LNCAP (cell line): ENCODE measurements at regions not wholly inside any gene's neighbourhood (a gene's known extent, or its start where the extent isn't known, plus 50 kb on each side); places are given as distances from the start of the nearest gene placed in this dataset.

Experiments
- TF ChIP-seq, protein P1 (sequence below): fragments of 450-650 bp; IDR thresholded peaks from 2 replicates; pipeline ENCODE4 v1.5.1; 2017; ENCODE audit warnings: mild to moderate bottlenecking

DNA sequence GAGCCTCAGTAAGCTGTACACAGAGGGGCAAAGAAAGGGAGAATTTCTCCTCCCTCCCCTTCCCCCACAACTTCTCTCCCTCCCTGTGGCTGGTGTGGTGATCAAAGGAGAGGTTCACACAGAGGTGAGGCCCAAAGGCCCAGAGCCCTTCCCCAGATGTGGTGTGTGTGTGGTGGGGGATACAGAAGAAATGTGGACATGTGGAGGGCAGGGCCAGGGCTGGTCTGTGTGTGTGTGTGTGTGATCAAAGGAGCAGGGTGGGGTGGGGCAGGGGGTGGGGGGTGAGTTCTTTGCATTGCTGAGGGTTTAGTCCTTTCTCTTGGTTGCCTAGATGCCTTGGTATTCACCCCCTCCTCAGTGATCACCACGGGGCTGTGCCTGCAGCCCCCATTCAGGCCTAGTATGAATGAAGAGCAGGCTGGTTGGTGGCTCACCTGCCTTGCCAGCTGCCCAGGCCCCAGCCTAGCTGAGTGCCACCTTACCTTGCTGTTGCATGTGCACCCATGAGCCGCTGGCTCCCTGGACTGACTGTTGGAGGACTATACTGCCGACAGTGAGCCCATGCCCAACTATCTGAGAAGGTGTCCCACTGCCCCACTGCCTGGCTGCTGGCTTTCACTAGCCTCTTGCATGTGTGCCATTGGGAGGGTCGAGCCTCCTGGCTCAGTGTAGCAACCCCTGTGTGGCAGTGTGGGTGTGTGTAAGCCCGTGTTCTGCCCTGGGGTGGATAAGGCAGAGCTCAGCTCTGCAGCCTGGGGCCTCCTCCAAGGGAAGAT, 101.9 kb downstream of the EFNB1 start:
- TF ChIP-seq, protein P1, sequence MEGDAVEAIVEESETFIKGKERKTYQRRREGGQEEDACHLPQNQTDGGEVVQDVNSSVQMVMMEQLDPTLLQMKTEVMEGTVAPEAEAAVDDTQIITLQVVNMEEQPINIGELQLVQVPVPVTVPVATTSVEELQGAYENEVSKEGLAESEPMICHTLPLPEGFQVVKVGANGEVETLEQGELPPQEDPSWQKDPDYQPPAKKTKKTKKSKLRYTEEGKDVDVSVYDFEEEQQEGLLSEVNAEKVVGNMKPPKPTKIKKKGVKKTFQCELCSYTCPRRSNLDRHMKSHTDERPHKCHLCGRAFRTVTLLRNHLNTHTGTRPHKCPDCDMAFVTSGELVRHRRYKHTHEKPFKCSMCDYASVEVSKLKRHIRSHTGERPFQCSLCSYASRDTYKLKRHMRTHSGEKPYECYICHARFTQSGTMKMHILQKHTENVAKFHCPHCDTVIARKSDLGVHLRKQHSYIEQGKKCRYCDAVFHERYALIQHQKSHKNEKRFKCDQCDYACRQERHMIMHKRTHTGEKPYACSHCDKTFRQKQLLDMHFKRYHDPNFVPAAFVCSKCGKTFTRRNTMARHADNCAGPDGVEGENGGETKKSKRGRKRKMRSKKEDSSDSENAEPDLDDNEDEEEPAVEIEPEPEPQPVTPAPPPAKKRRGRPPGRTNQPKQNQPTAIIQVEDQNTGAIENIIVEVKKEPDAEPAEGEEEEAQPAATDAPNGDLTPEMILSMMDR: no peak

DNA sequence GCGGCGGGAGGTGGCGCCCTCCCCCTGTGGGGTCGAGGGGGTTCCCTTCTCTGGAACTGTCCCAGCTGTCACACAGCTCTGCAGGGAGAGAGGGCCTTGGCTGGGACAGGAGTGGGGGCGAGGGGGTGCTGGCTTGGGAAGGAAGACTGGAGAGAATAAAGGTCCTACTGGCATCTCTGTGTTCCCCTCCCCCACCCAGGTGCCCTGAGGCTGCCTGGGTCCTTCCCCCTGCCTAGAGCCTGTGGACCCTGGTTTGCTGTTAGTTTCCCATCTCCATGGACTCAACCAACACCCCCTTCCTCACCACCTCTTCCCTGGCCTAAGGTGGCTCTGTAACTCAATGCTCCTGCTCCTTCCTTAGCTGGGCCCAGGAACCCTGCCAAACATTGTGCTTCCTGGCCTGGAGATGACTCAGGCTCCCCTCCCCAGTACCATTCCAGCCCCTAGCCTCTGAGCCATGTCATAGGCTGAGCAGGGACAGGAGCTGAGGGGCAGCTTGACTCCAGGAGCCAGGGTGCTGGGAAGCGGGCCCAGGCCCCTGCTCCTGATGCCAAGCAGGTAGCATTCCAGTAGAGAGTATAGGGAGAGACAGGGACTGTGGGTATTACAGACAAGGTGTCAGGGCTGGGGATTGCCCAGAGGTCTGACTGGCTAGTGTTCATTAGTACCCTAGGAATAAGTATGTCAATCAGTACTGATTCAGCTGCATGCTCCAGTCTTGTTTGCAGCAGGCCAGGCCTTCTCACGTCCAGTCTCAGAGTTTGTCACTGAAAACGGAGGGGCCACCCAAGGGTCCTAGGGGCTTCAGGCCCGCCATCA, 100.7 kb downstream of the EFNB1 start:
- TF ChIP-seq, protein P1: no peak

DNA sequence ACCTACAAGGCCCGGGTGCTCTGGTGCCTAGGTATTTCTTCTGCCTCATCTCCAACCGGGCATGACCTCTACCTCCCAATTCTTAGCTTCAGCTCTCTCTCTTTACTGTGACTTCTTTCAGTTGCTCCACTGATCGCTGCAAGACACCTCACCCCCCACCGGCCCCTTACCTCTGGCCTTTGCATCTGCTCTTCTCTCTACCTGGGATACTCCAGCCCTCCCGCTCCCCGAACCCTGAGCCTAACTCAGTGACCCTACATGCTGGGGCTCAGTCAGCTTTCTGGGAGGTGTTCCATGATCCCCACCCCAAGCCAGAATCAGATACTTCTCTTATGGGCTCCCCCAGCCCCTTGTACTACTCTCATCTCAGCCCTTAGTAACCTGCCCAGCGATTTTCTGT, 99.6 kb downstream of the EFNB1 start:
- TF ChIP-seq, protein P1: no peak

DNA sequence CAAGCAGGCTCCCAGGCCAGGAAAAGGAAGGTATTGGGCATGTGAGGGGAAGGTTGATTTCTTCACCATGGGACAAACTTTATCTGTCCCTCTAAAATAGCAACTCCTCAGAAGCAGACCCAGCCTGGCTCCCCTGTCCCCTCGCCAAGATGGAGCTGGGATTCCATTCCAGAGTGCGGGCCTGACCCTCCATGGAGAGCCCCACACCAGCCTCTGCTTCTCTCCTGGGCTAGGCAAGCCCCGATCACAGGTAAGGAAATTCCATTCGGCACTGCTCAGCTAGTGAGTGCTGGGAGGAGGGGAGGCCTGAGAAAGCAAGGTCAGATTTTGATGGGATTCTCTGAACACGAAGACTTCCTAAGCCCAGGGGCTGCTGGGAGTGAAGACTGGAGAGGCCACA, 98.4 kb downstream of the EFNB1 start:
- TF ChIP-seq, protein P1: no peak

DNA sequence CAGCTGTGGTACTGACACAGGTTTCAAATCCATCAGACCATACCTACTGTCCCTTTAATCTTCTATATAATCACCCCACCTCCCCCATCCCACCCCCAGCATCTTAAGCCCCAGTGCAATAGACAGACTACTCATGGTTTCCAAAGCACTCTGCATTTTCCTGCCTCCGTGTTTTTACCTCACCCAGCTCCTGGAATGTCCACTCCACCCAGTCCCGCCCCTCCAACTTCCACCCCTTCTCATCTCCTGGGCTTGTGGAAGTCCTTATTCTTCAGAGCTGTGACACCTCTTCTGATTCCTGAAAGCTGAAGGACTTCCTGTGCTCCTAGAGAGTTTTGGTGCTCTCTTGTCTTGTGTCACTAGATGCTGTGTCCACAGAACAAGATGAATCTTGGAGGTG, 94.3 kb downstream of the EFNB1 start:
- TF ChIP-seq, protein P1: no peak

DNA sequence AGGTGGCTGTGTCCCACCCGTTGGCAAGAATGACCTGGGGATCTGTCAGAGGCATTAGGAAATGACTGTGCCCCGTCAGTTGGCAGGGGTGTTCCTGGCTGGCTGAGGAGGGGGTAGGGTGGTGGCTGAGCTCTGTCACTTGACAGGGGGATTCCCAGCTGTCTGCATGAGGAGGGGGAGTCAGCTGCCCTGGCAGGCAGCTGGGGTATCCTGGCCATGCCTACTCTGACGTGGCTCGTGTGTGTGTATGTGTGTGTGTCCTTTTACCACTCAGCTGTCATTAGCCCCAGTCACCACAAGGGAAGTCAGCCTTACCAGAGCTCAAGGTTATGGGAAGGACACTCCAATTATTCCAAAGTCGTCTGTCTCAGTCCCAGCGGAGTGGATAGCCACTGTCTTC, 93.2 kb downstream of the EFNB1 start:
- TF ChIP-seq, protein P1: no peak

DNA sequence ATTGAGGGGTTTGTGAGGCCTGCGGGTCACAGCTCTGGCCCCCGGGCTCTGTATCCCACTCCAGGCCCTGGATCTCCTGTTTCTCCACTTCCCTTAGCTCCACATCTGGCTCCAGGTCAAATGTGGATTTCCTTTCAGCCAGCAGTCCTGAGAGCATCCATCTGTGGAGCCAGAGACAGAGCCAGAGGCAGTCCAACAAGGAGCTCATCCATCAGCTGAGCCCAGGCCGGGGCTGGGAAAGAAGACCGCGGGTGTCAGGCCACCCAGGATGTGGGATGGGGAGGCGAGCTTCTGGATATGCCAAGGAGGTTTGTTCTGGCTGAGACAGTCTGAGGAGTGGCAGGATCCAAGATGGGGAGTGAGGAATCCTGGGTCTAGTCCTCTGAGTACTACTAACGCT, 91.7 kb downstream of the EFNB1 start:
- TF ChIP-seq, protein P1: no peak
